NCI-H2081 treated with DMSO at 0.1 percent for 48 hours (cell line): ENCODE measurements at regions not wholly inside any gene's neighbourhood (a gene's known extent, or its start where the extent isn't known, plus 50 kb on each side); places are given as distances from the start of the nearest gene placed in this dataset.

ENCODE experiments used
- DNase-seq: peaks from one replicate; lab custom pipeline; 2025; lab: John Stamatoyannopoulos, UW

- DNase-seq, result no peak
These were observed 239.9 kb downstream of the ZNF516 start for GRCh38 chr18:76255070-76255683.

- DNase-seq, result peak; percentile 52
These were observed 242.2 kb downstream of the ZNF516 start for GRCh38 chr18:76252880-76253279.

- DNase-seq, result no peak
These were observed 242.9 kb downstream of the ZNF516 start for GRCh38 chr18:76252139-76252538.

- no peak for DNase-seq
These were observed 243.4 kb downstream of the ZNF516 start for GRCh38 chr18:76251691-76252090.

- DNase-seq, result no peak
These were observed 248.5 kb downstream of the ZNF516 start for GRCh38 chr18:76246590-76246989.

GRCh38 chr18:76234676-76235060 is 260.4 kb downstream of the ZNF516 start:
- DNase-seq, result no peak

GRCh38 chr18:76233876-76234675 is 261.0 kb downstream of the ZNF516 start:
- no peak for DNase-seq

- DNase-seq, result no peak
These were observed 261.6 kb downstream of the ZNF516 start for GRCh38 chr18:76233406-76233805.

GRCh38 chr18:76232779-76233178 is 262.3 kb downstream of the ZNF516 start:
- DNase-seq, result no peak

GRCh38 chr18:76232010-76232409 is 263.0 kb downstream of the ZNF516 start:
- no peak for DNase-seq

- no peak for DNase-seq
These were observed 263.6 kb downstream of the ZNF516 start for GRCh38 chr18:76231402-76231801.

- no peak for DNase-seq
These were observed 264.3 kb downstream of the ZNF516 start for GRCh38 chr18:76230791-76231190.

- no peak for DNase-seq
These were observed 266.3 kb downstream of the ZNF516 start for GRCh38 chr18:76228716-76229115.

- no peak for DNase-seq
These were observed 267.3 kb downstream of the ZNF516 start for GRCh38 chr18:76227759-76228158.

- no peak for DNase-seq
These were observed 271.6 kb downstream of the ZNF516 start for GRCh38 chr18:76223403-76223802.

GRCh38 chr18:76219023-76219422 is 276.0 kb downstream of the ZNF516 start:
- DNase-seq, result no peak

GRCh38 chr18:76216096-76216495 is 278.9 kb downstream of the ZNF516 start:
- no peak for DNase-seq

- DNase-seq, result peak; percentile 68
These were observed 281.1 kb downstream of the ZNF516 start for GRCh38 chr18:76213991-76214390.

GRCh38 chr18:76212960-76213359 is 282.1 kb downstream of the ZNF516 start:
- peak; percentile 99 for DNase-seq

- no peak for DNase-seq
These were observed 285.4 kb downstream of the ZNF516 start for GRCh38 chr18:76209597-76209996.

- peak; percentile 89 for DNase-seq
These were observed 286.2 kb downstream of the ZNF516 start for GRCh38 chr18:76208678-76209306.

- peak; percentile 97 for DNase-seq
These were observed 289.1 kb downstream of the ZNF516 start for GRCh38 chr18:76205906-76206305.

GRCh38 chr18:76203552-76203951 is 291.5 kb downstream of the ZNF516 start:
- DNase-seq, result no peak
